Kidney tubule cell (primary cell): ENCODE measurements at regions not wholly inside any gene's neighbourhood (a gene's known extent, or its start where the extent isn't known, plus 50 kb on each side); places are given as distances from the start of the nearest gene placed in this dataset.
"Not testable (repeated sequence)": the region's sequence is repeated elsewhere in the genome, so short reads cannot be mapped to it uniquely, and the experiment has no call there.

Experiments
- DNase-seq: peaks from one replicate; pipeline ENCODE4 v3.0.0-alpha.2; 2018; ENCODE audit warnings: low spot score

DNA sequence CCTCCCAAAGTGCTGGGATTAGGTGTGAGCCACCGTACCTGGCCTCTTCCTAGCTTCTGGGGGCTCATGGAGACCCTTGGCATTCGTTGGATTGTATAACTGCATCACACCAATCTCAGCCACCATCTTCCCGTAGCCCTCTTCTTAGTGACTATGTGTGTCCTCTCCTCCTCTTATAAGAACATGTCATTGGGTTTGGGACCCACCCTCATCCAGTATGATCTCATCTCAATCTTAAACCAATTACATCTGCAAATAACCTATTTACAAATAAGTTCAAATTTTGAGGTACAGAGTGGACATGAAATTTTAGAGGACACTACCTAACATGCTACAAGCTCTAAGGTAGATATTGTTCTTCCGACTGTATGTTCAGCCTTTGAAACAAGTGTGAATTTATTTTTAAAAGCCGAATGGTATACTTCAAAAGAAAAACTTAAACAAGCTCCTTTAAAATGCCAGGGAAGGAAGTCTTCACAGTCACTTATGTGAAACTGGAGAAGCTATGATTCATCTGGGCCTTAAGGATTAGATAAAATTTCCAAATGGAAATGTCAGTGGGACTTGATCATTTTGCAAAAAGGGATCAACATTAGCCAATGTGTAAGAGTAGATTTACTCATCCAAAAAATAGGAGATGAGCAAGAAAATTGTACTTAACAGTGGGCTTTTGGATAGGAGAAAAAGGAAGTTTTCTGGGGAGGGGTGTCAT, 225.7 kb downstream of the MEX3B start:
- DNase-seq, result no peak

DNA sequence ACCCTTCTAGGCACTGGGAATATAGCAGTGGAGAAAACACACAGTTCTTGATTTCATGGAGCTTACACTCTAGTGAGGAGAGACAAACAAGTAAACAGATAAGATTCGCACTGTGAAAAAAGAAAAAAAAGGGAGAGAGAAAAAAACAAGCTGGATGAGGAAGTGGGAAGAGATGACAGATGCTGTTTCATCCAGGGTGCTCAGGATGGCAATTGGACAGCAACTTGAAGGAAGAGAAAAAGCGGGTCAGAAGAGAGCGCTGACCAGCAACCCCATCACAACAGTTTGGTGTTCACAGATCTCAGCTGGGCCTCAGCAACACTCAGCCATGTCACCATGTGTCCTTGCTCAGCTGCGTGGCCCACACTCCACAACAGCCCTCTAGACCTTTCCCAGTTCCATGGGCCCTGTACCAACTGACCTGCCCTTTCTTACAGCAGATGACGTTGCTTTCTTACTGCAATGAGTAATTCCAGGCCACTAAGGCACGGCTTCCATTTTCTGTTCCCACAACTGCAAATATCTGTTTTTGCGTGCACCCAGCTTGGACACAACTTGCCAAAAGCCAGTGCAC, 230.8 kb downstream of the MEX3B start:
- no peak for DNase-seq

- DNase-seq, result no peak
Measured at GRCh38 chr15:81813215-81813614, 232.6 kb downstream of the MEX3B start.

DNA sequence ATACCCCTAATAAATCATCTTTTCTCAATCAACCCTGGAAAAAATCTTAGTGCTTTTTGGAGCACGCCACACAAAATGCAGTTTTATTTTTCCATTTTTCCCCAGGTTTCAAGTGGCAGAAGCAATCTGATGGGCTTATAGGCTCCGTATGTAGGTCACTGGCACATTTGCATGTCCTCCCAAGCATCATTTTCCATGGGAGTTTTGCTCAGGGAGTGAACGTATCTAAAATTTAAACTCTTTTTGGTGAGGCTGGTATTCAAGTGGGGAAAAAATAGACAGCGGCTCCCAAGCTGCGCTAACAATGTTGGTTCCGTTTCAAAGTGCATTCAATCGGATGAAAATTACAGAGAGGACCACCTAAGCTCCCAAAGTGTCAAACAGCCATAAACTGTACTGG, 233.4 kb downstream of the MEX3B start:
- no peak for DNase-seq

- DNase-seq, result no peak
Measured at GRCh38 chr15:81811736-81812135, 234.1 kb downstream of the MEX3B start.

DNA sequence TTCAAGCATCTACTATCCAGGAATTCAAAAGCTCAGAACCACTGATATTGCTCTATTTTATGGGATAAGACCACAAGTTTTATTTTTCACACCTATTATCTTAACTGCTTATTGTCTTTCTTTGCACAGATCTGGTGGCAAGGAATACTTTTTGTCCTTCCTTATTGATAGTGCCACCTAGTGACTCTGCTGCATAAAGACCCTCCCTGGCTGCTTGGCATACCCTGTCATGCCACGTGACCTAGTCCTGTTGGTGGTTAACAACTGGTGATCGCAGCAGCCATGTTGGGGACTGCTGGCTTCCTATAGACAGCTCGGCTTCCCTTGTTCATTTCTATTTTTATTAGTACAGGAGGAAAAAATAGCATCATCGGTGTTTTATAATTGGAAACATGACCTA, 236.3 kb downstream of the MEX3B start:
- peak; percentile 8 for DNase-seq

DNA sequence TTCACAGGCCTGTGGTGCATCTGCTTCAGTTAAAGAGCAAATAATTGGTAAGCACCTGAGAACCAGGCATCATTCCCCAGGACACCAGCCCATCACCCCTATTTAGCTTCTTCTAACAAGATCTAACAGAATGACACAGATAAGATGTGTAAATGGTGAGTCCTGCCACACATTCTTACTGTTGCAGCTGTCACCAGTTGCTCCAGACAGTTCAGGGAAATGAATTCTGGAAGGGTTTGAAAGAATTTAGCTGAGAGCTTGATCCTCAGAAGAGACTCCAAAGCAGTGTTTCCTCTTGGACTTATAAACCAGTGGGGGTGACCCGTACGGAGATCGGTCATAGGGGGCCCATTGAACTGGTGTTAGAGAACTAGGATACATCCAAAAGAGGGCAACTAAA, 238.0 kb downstream of the MEX3B start:
- DNase-seq, result no peak

DNA sequence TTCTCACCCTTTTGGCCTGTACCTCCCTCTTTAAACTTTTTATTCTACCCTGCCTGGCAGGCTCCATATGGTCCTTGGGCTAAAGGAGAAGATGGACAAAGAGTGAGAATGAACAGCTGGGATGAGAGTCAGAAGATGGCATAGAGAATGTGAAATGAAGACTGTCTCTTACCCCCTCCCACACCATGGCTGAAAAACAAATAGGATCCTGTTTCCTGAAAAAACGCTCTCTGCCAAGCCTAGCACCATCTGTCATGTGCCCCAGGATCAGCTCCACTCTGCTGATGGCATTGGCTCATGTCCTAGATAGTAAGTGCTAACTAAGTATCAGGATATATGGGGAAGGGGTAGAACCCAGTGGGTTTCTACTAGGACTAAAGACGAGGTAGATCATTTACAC, 238.6 kb downstream of the MEX3B start:
- DNase-seq, result no peak

GRCh38 chr15:81795899-81796298, 249.9 kb downstream of the MEX3B start:
- DNase-seq, result no peak

GRCh38 chr15:81792646-81793045, 253.2 kb downstream of the MEX3B start:
- DNase-seq, result no peak

DNA sequence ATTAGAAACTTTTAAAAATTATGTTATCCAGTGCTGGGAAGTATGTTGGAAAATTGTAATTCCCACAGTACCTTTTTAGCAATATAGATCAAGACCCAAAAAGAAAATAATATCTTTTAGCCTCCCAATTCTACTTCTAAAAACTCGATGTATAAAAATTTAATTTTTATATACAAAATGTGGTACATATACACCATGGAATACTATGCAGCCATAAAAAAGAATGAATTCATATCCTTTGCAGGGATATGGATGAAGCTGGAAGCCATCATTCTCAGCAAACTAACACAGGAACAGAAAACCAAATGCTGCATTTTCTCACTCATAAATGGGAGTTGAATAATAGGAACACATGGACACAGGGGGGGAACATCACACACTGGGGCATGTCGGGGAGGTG, 254.5 kb downstream of the MEX3B start:
- DNase-seq, result not testable (repeated sequence)

- no peak for DNase-seq
Measured at GRCh38 chr15:81789403-81789802, 256.4 kb downstream of the MEX3B start.

DNA sequence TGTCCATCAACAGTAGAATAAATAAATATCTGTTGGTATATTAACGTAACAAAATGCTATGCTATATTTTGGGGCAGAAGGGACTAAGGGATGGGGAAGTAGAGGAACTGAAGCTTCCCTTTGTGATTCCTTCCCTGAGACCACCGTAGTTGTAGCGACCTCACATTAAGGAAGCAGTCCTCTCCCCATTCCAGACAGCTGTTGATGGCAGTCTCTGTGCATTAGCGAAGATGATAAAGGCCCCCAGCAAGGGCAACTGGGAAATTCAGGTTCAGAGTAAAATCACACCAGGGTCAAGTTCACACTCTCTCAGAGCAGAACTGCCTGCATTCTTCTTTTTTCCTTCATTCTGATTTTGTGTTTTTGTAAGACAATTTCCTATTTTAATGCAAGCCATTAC, 259.0 kb downstream of the MEX3B start:
- DNase-seq, result no peak

DNA sequence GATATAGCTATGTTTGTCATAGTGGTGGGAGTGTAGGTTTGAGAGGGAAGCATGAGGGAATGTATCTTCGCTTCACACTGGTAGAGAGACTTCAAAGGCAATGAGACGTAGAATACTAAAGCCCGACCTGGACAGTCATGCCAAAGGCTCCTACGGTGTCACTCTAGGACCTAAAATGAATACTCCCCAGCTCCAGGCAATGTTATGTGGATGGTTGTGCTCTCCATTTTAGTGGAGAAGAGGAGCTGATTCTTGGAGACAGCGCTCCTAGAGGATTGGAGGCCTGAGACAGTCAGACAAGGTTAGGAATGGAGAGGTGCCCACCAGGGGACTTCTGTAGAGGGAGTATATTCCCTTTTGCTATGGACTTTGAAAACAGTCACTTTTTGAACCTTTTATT, 260.1 kb downstream of the MEX3B start:
- DNase-seq, result no peak

DNA sequence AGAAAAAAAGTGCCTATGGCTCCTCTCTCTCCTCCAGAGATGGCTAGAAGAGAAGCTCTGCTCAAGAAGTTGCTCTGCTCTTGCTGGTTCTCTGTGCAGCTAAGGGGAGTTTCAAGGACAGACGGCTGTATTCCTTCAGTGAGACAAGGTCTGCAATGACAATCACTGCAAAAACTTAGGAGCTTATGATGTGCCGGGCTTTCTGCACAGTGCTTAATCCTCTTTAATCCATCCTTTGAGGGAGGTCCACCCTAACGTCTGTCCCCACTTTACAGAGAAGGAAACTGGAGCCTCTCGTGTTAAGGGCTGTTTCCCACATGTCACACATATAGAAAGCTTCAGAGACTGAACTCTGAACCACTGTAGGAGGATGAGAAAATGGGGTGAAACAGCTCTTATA, 260.6 kb downstream of the MEX3B start:
- no peak for DNase-seq

DNA sequence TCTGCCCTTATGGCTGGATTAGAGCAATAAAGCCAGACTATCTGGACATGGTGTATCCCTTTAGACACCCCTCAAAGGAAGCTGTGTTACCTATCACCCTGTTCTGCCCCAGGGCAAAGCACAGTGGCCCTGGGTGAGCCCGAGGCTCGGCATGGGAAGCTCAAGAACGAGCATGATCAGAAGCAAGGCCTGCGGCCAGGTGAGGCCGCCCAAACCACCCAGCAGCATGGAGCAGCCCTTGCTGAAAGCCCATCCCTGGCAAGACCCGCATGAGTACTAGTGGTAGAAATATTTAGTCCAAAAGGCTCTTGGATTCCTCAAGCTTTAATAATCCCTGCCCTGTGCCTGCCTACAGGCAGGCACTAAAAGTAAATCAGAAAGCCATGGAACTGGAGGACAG, 261.1 kb downstream of the MEX3B start:
- DNase-seq, result no peak

- no peak for DNase-seq
Measured at GRCh38 chr15:81783586-81783985, 262.2 kb downstream of the MEX3B start.

DNA sequence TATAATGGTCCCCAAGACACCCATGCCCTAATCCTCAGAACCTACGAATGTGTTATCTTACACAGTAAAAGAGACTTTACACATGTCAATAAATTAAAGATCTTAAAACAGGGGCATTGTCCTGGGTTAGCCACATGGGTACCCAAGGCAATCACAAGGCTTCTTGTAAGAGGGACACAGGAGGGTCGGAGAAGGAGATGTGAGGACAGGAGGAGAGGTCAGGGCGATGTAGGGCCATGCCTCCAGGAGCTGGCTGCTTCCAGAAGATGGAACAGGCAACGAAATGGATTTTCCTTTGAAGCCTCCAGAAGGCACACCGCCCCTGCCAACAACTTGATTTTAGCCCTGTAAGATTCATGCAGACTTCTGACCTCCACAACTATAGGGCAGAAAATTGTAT, 262.7 kb downstream of the MEX3B start:
- no peak for DNase-seq

DNA sequence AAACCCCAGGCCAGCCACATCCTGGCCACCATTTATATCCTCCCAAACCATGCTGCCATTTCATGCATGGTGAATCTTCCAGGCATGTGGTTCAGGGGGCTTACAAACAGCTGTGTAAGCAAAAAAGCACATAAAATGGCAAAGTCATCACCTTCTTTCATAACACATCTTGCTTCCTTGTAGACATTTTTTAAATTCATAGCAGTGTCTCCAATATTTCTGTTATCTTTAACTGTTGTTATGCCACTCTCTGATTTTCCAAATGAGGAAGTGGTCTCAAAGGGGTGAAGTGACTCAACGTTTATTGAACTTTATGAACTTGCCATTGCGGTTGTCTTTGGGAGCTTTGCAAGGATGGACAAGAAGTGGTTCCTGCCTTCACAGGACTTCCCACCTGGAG, 264.4 kb downstream of the MEX3B start:
- no peak for DNase-seq

DNA sequence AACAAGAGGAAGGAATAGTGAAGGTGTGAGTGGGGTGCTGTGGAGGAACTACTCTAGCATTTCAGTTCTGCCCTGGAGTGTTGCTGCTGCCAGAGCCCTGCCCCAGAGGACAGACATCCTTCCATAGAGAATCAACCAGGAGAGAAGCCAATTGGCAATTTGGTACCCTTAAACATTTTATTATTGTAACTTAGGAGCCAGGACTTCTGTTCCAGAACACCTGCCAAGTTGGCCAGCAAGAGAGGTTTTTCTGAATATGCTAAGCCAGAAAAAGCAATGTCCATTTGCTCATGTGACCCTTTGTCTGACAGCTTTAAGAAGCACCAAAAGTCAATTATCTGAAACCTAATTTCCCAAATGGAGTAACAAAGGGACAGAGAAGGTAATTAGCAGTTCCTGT, 264.9 kb downstream of the MEX3B start:
- DNase-seq, result no peak

DNA sequence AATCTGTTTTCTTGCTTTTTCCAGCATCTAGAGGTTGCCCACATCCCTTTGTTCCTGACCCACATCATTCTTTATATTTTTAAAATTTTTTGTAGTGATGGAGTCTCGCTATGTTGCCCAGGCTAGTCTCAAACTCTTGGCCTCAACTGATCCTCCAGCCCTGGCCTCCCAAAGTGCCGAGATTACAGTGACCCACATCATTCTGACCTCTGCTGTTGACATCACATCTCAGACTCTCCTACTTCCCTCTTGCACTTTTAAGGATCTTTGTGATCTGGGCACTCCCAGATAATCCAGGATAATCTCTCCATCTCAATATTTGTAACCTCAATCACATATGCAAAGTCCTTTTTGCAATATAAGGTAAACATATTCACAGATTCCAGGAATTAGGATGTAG, 266.6 kb downstream of the MEX3B start:
- DNase-seq, result no peak

DNA sequence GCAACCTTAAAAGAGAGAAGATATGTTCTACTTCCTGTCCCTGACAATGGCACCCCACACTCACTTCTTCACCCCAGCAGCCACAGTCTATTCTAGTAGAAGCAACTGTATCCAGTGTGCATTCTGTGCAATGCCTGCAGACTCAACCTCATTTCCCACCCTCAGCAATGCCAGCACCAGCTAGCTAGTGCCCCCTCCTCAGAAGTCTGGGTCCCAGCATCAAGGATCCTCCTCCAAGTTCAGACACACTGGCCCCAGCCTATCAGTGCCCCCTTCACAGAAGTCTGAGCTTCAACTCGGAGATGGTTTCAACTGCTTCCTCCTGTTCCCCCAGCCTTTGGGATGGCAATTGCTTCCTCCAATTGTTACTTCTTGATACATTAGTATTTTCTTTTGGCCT, 268.3 kb downstream of the MEX3B start:
- no peak for DNase-seq

GRCh38 chr15:81776976-81777375, 268.8 kb downstream of the MEX3B start:
- no peak for DNase-seq

DNA sequence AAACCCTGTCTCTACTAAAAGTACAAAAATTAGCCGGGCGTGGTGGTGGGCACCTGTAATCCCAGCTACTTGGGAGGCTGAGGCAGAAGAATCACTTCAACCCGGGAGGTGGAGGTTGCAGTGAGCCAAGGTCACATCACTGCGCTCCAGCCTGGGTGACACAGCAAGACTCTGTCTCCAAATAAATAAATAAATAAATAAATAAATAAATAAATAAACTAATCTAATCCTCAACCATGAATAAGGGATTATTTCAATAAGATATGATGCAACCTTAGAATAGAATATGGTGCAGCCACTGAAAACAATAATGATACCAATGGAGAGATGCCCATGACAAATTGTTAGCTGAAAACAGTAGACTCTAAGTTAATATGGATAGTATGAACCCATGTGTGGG, 270.0 kb downstream of the MEX3B start:
- DNase-seq, result not testable (repeated sequence)
